ENCODE measurements at regions not wholly inside any gene's neighbourhood (a gene's known extent, or its start where the extent isn't known, plus 50 kb on each side); places are given as distances from the start of the nearest gene placed in this dataset.

GRCh38 chr12:127455347-127456265 lies 811.4 kb upstream of the TMEM132C start:
- peaks cover 0 to 2% of the 10 kb centered on the region in 2 donors for H3K36me3 Mint-ChIP-seq (ENCODE audit: insufficient read depth in 2 of 2)
- H3K27me3 Mint-ChIP-seq (ENCODE audit: low read depth): peaks cover 16% of the 10 kb centered on the region
- H3K27ac Mint-ChIP-seq: no peak overlapping the region
- ATAC-seq (replicated peaks in 1 of 2) (no peak), DNase-seq (no peak)
- no peak overlapping the region for H3K4me3 Mint-ChIP-seq
- H3K4me1 Mint-ChIP-seq (ENCODE audit: low read depth): no peaks in the 10 kb centered on the region
- peaks cover 0 to 3% of the 10 kb centered on the region in 2 donors for H3K9me3 Mint-ChIP-seq

DNA sequence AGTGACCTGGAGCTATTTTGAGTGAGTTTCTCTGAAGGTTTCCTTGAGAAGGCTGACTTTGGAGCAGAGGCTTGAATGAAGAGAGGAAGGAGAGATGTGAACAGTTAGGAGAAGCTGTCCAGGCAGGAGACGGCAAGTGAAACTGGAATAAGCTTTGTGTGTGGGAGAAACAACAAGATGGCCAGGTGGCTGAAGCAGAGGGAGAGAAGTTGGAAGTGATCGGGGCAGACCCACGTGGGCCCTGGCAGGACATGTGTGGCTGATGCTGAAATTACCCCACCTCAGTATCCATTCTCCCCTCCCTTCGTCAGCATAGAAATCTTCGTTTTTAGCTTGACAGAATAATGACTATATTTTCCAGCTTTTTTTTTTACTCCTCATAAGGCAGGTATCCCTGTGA lies 809.2 kb upstream of the TMEM132C start:
- ATAC-seq (replicated peaks in 1 of 2): no peak
- H3K27me3 Mint-ChIP-seq (ENCODE audit: low read depth): peaks cover 16% of the 10 kb centered on the region

GRCh38 chr12:127459166-127459565 lies 807.8 kb upstream of the TMEM132C start:
- H3K36me3 Mint-ChIP-seq (ENCODE audit: insufficient read depth in 2 of 2): peaks cover 1 to 2% of the 10 kb centered on the region in 2 donors
- ATAC-seq (replicated peaks in 1 of 2) (no peak), DNase-seq (no peak)
- peaks cover 16% of the 10 kb centered on the region for H3K27me3 Mint-ChIP-seq (ENCODE audit: low read depth)
- no peaks in the 10 kb centered on the region for H3K4me1 Mint-ChIP-seq (ENCODE audit: low read depth)
- H3K9me3 Mint-ChIP-seq: peaks cover 0 to 7% of the 10 kb centered on the region in 2 donors
- no peak overlapping the region for H3K4me3 Mint-ChIP-seq
- no peak overlapping the region for H3K27ac Mint-ChIP-seq

More for the DNA sequence above, 809.2 kb upstream of the TMEM132C start:
- Mint-ChIP-seq H3K36me3 (ENCODE audit: insufficient read depth in 2 of 2) (peaks cover 0 to 2% of the 10 kb centered on the region in 2 donors), H3K4me1 (ENCODE audit: low read depth) (no peaks in the 10 kb centered on the region), H3K4me3 (no peak overlapping the region), H3K27ac (no peak overlapping the region), H3K9me3 (peaks cover 0 to 1% of the 10 kb centered on the region in 2 donors)
- DNase-seq: no peak

DNA sequence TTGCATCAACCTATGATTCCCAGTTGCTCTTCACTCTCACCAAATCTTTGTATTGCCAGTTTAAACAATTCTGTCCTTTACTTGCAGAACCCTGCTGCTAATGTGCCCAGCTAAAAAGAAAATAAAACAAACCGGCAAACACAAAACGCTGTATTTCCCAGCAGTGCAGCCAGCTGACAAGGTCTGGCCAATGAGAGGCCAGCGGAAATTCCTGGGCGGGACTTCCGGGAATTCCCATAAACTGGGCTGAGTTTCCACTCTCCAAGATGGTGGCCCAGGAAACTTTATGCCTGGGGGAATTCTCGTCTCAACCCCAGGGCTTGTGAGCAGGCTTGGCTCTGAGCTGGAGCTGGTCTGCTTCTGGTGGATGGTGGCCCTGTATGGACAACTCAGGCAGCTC lies 807.3 kb upstream of the TMEM132C start:
- Mint-ChIP-seq H3K27ac (no peak overlapping the region), H3K27me3 (ENCODE audit: low read depth) (peaks cover 11% of the 10 kb centered on the region), H3K36me3 (ENCODE audit: insufficient read depth in 2 of 2) (peaks cover 0 to 1% of the 10 kb centered on the region in 2 donors), H3K4me3 (no peak overlapping the region), H3K9me3 (peaks cover 0 to 7% of the 10 kb centered on the region in 2 donors), H3K4me1 (ENCODE audit: low read depth) (no peaks in the 10 kb centered on the region)
- no peak for DNase-seq
- no peak for ATAC-seq (replicated peaks in 1 of 2)

GRCh38 chr12:127463237-127463636 lies 803.7 kb upstream of the TMEM132C start:
- ATAC-seq (replicated peaks in 1 of 2): no peak
- Mint-ChIP-seq H3K27ac (no peak overlapping the region), H3K9me3 (peaks cover 0 to 5% of the 10 kb centered on the region in 2 donors), H3K4me1 (ENCODE audit: low read depth) (no peaks in the 10 kb centered on the region), H3K4me3 (no peak overlapping the region), H3K27me3 (ENCODE audit: low read depth) (no peaks in the 10 kb centered on the region), H3K36me3 (ENCODE audit: insufficient read depth in 2 of 2) (peaks cover 0 to 1% of the 10 kb centered on the region in 2 donors)
- DNase-seq: no peak

DNA sequence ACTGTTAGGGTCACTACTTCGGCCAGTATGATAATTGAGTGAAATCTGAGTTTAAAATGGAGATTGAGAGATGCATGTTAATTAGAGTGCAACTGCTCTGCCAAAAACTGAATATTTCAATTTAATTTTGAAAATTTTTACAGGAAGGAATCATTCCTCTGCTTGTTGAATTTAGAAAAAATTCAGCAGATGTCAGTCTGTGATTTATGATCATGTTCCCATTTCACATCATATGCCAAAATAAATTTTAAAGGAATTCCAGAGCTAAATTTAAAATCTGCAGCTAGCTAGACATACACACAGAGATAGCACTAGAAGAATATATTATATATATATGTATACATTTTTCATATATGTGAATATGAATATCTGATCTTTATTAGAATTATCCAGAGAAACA lies 797.6 kb upstream of the TMEM132C start:
- DNase-seq (no peak), ATAC-seq (replicated peaks in 1 of 2) (no peak)
- no peak overlapping the region for H3K4me3 Mint-ChIP-seq

GRCh38 chr12:127473766-127474165 lies 793.2 kb upstream of the TMEM132C start:
- Mint-ChIP-seq H3K27me3 (ENCODE audit: low read depth) (no peaks in the 10 kb centered on the region), H3K27ac (no peak overlapping the region), H3K36me3 (ENCODE audit: insufficient read depth in 2 of 2) (no peaks in the 10 kb centered on the region), H3K4me1 (ENCODE audit: low read depth) (no peaks in the 10 kb centered on the region), H3K9me3 (no peaks in the 10 kb centered on the region), H3K4me3 (no peak overlapping the region)
- ATAC-seq (replicated peaks in 1 of 2) (no peak), DNase-seq (no peak)

More for the DNA sequence above, 797.6 kb upstream of the TMEM132C start:
- no peaks in the 10 kb centered on the region for H3K4me1 Mint-ChIP-seq (ENCODE audit: low read depth)
- no peaks in the 10 kb centered on the region for H3K27me3 Mint-ChIP-seq (ENCODE audit: low read depth)
- H3K36me3 Mint-ChIP-seq (ENCODE audit: insufficient read depth in 2 of 2): no peaks in the 10 kb centered on the region
- no peak overlapping the region for H3K27ac Mint-ChIP-seq
- no peaks in the 10 kb centered on the region for H3K9me3 Mint-ChIP-seq

DNA sequence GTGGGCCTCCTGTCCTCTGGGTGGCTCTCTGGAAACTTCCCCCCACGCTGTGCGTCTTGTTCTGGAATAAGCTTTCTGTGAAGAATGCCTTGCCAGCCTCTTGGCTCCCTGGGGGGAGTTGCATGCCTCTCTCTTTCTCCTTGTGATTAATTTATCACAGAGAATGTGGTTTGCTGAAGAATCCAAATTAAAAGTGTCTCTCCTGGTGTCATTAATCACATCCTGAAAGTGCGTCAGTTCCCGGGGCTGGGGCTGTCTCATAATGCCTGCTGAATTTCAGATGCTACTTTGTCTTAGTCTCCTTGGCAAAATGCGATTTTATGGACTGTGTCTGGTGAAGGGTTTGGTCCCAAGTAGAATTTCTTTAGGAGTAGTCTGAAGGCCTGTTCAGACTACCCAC lies 787.7 kb upstream of the TMEM132C start:
- H3K27me3 Mint-ChIP-seq (ENCODE audit: low read depth): no peaks in the 10 kb centered on the region
- H3K4me1 Mint-ChIP-seq (ENCODE audit: low read depth): no peaks in the 10 kb centered on the region
- no peak overlapping the region for H3K27ac Mint-ChIP-seq
- H3K36me3 Mint-ChIP-seq (ENCODE audit: insufficient read depth in 2 of 2): no peaks in the 10 kb centered on the region
- no peak overlapping the region for H3K4me3 Mint-ChIP-seq
- DNase-seq (no peak), ATAC-seq (replicated peaks in 1 of 2) (no peak)
- H3K9me3 Mint-ChIP-seq: peaks cover 0 to 3% of the 10 kb centered on the region in 2 donors

- ATAC-seq (replicated peaks in 1 of 2) (peak; percentile 26 to 53), DNase-seq (no peak)
- peaks cover 0 to 3% of the 10 kb centered on the region in 2 donors for H3K9me3 Mint-ChIP-seq
- H3K27ac Mint-ChIP-seq: no peak overlapping the region
- no peaks in the 10 kb centered on the region for H3K36me3 Mint-ChIP-seq (ENCODE audit: insufficient read depth in 2 of 2)
- no peaks in the 10 kb centered on the region for H3K27me3 Mint-ChIP-seq (ENCODE audit: low read depth)
- no peak overlapping the region for H3K4me3 Mint-ChIP-seq
- H3K4me1 Mint-ChIP-seq (ENCODE audit: low read depth): no peaks in the 10 kb centered on the region
Measured at GRCh38 chr12:127480775-127481314, 786.1 kb upstream of the TMEM132C start.

DNA sequence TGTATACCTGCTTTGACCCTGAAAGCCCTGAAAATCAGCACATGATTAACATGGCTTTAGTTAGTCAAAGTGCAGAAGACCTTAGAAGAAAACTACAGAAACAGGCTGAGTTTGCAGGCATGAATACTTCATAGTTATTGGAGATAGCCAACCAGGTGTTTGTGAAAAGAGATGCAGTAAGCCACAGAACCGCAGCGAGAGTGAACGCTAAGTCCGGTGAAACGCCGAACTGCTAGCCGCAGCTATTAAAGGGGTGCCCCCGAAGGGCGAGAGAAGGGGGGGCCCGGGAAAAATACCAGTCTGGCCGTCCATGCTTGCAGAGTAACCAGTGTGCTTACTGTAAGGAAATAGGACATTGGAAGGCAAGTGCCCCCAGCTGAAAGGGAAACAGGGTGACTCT lies 784.0 kb upstream of the TMEM132C start:
- peaks cover 0 to 4% of the 10 kb centered on the region in 2 donors for H3K9me3 Mint-ChIP-seq

GRCh38 chr12:127485528-127485927 lies 781.4 kb upstream of the TMEM132C start:
- peak; percentile 43 to 53 for DNase-seq

More for the DNA sequence above, 784.0 kb upstream of the TMEM132C start:
- Mint-ChIP-seq H3K36me3 (ENCODE audit: insufficient read depth in 2 of 2) (no peaks in the 10 kb centered on the region), H3K4me1 (ENCODE audit: low read depth) (no peaks in the 10 kb centered on the region), H3K27me3 (ENCODE audit: low read depth) (no peaks in the 10 kb centered on the region), H3K27ac (no peak overlapping the region), H3K4me3 (no peak overlapping the region)
- ATAC-seq (replicated peaks in 1 of 2) (no peak), DNase-seq (no peak)

GRCh38 chr12:127487031-127487430 lies 779.9 kb upstream of the TMEM132C start:
- Mint-ChIP-seq H3K9me3 (peaks cover 0 to 4% of the 10 kb centered on the region in 2 donors), H3K4me1 (ENCODE audit: low read depth) (no peaks in the 10 kb centered on the region), H3K36me3 (ENCODE audit: insufficient read depth in 2 of 2) (no peaks in the 10 kb centered on the region), H3K4me3 (no peak overlapping the region), H3K27ac (no peak overlapping the region), H3K27me3 (ENCODE audit: low read depth) (no peaks in the 10 kb centered on the region)
- no peak for ATAC-seq (replicated peaks in 1 of 2)
- no peak for DNase-seq

More at GRCh38 chr12:127485528-127485927, 781.4 kb upstream of the TMEM132C start:
- Mint-ChIP-seq H3K27ac (no peak overlapping the region), H3K36me3 (ENCODE audit: insufficient read depth in 2 of 2) (no peaks in the 10 kb centered on the region), H3K9me3 (peaks cover 0 to 6% of the 10 kb centered on the region in 2 donors), H3K4me3 (no peak overlapping the region), H3K4me1 (ENCODE audit: low read depth) (no peaks in the 10 kb centered on the region), H3K27me3 (ENCODE audit: low read depth) (no peaks in the 10 kb centered on the region)
- peak; percentile 84 to 94 for ATAC-seq (replicated peaks in 1 of 2)

DNA sequence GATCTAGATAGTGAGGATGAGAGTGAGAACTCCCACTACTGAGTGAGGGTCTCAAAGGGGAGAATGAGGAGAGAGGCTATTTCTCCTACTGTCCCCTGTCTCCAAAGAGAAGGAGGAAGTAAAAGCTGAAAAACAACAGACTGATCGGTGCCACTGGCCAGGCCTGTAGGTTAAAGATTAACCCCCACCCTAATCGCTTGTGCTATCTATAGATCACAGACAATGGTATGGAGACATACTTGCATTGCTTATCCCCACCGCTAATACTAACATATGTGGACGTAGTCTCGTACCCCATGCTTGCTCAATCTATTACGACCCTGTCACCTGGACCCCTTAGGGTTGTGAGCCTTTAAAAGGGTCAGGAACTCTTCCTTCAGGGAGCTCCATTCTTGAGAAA lies 777.9 kb upstream of the TMEM132C start:
- Mint-ChIP-seq H3K27me3 (ENCODE audit: low read depth) (no peaks in the 10 kb centered on the region), H3K27ac (no peak overlapping the region), H3K9me3 (peaks cover 4% of the 10 kb centered on the region in 2 donors), H3K4me3 (no peak overlapping the region), H3K4me1 (ENCODE audit: low read depth) (no peaks in the 10 kb centered on the region), H3K36me3 (ENCODE audit: insufficient read depth in 2 of 2) (no peaks in the 10 kb centered on the region)
- ATAC-seq (replicated peaks in 1 of 2) (no peak), DNase-seq (no peak)
